GM12878 (cell line): ENCODE measurements at regions not wholly inside any gene's neighbourhood (a gene's known extent, or its start where the extent isn't known, plus 50 kb on each side); places are given as distances from the start of the nearest gene placed in this dataset.

Experiments used
- ATAC-seq: fragments of 200-7000 bp; cut with Tn5 transposase; 3 replicates; pipeline ENCODE4 v1.9.1; 2020; ENCODE audit warnings: mild to moderate bottlenecking, moderate library complexity
- BruUV-seq: library from RNA; stranded (reverse); fragments of 400-500 nt; replicated peaks from 2 replicates; lab custom pipeline; 2021; lab: Mats Ljungman, UMichigan
- CTCF ChIA-PET: fragments of 300-600 bp; sonication (Branson Sonifier 250); formaldehyde crosslinking; extraction: SDS; loops from one replicate; lab custom pipeline; 2021; ENCODE audit warnings: inconsistent platforms; lab: Yijun Ruan, JAX
- POLR2A ChIA-PET: fragments of 350-600 bp; formaldehyde crosslinking; extraction: SDS; loops from one replicate; lab custom pipeline; 2021; ENCODE audit warnings: inconsistent platforms; lab: Charles Lee
- RAD21 ChIA-PET: fragments of 300-600 bp; sonication (Branson Sonifier 250); formaldehyde crosslinking; loops from one replicate; lab custom pipeline; 2023; ENCODE audit warnings: antibody characterized with exemption; ENCODE audit not compliant: unreplicated experiment; lab: Charles Lee
- SMC1A ChIA-PET: fragments of 300-600 bp; sonication (Branson Sonifier 250); formaldehyde crosslinking; loops from one replicate; lab custom pipeline; 2023; ENCODE audit not compliant: unreplicated experiment, uncharacterized antibody; lab: Charles Lee
- DNase-seq: peaks from one replicate; pipeline ENCODE4 v3.0.0-alpha.2; 2011; ENCODE audit warnings: low read depth, low spot score
- FAIRE-seq: peaks from 3 replicates; lab custom pipeline; 2011; peaks lifted over from hg19 to GRCh38; lab: Jason Lieb, UNC
- H2AFZ ChIP-seq: 2 replicates; pipeline ENCODE4 v1.6.0; 2011; ENCODE audit warnings: low read depth, low read length, control low read depth; ENCODE audit not compliant: control insufficient read depth
- H3K27ac ChIP-seq: 2 replicates; pipeline ENCODE4 v1.5.1; 2011; ENCODE audit warnings: control low read depth; ENCODE audit not compliant: control insufficient read depth, insufficient read depth
- H3K27me3 ChIP-seq, 2 experiments: replicated peaks in 1 of 2; 2 replicates each; pipeline versions ENCODE4 v1.6.0 to v1.6.1; 2011; ENCODE audit warnings: low read length in 1 of 2; ENCODE audit not compliant: control insufficient read depth in 2 of 2, insufficient read depth in 2 of 2
- H3K36me3 ChIP-seq, 2 experiments: 2 replicates each; pipeline ENCODE4 v1.5.1; 2011; ENCODE audit warnings: low read length in 1 of 2; ENCODE audit not compliant: control insufficient read depth in 2 of 2, insufficient read depth in 2 of 2
- H3K4me1 ChIP-seq: 2 replicates; pipeline ENCODE4 v1.6.1; 2011; ENCODE audit warnings: mild to moderate bottlenecking, low read length, moderate library complexity, mixed read lengths; ENCODE audit not compliant: control insufficient read depth, insufficient read depth
- H3K4me2 ChIP-seq: 2 replicates; pipeline ENCODE4 v1.6.0; 2011; ENCODE audit warnings: control low read depth; ENCODE audit not compliant: control insufficient read depth, insufficient read depth
- H3K4me3 ChIP-seq: fragments of 200-600 bp; sonication (generic); 2 replicates; pipeline ENCODE4 v1.5.1; 2016
- H3K79me2 ChIP-seq: 2 replicates; pipeline ENCODE4 v1.6.0; 2011; ENCODE audit warnings: low read length; ENCODE audit not compliant: control insufficient read depth, insufficient read depth
- H3K9ac ChIP-seq: 2 replicates; pipeline ENCODE4 v1.8.0; 2011; ENCODE audit warnings: low read length, control low read depth, mixed read lengths; ENCODE audit not compliant: control insufficient read depth, insufficient read depth
- H3K9me3 ChIP-seq: replicated peaks from 3 replicates; pipeline ENCODE4 v1.5.1; 2011; ENCODE audit warnings: mild to moderate bottlenecking, low read length; ENCODE audit not compliant: control insufficient read depth, insufficient read depth
- H4K20me1 ChIP-seq: 2 replicates; pipeline ENCODE4 v1.6.0; 2011; ENCODE audit not compliant: control insufficient read depth, insufficient read depth
- BACH1 ChIP-seq: fragments of 450-650 bp; IDR thresholded peaks from 2 replicates; pipeline ENCODE4 v1.6.1; 2017; ENCODE audit warnings: mild to moderate bottlenecking, borderline replicate concordance
- BCL3 ChIP-seq: IDR thresholded peaks from 2 replicates; pipeline ENCODE4 v1.6.1; 2011; ENCODE audit warnings: borderline replicate concordance, low read depth, mild to moderate bottlenecking, moderate library complexity, low read length; ENCODE audit not compliant: insufficient read depth, poor library complexity, severe bottlenecking
- BMI1 ChIP-seq: fragments of 450-650 bp; IDR thresholded peaks from 2 replicates; pipeline ENCODE4 v1.6.1; 2016; ENCODE audit warnings: mild to moderate bottlenecking, moderate library complexity, borderline replicate concordance
- CTCF ChIP-seq, 3 experiments: IDR thresholded peaks in 2 of 3; conservative IDR thresholded peaks in 1 of 3; 2 replicates each; pipeline ENCODE4 v1.5.1; 2011; ENCODE audit warnings: low read depth in 3 of 3, low read length in 3 of 3, mild to moderate bottlenecking in 3 of 3, control low read depth in 2 of 3, moderate library complexity in 2 of 3, inconsistent platforms in 1 of 3, mixed read lengths in 1 of 3; ENCODE audit not compliant: control insufficient read depth in 2 of 3, insufficient read depth in 1 of 3; ENCODE audit errors: extremely low read depth in 1 of 3
- GATAD2B ChIP-seq: fragments of 450-650 bp; conservative IDR thresholded peaks from 2 replicates; pipeline ENCODE4 v1.6.1; 2017; ENCODE audit warnings: low read depth, mild to moderate bottlenecking, moderate library complexity
- HSF1 ChIP-seq: fragments of 150-350 bp; IDR thresholded peaks from 2 replicates; pipeline ENCODE4 v1.6.1; 2014; ENCODE audit warnings: mild to moderate bottlenecking, low read depth, low read length
- MTA2 ChIP-seq: fragments of 450-650 bp; IDR thresholded peaks from 2 replicates; pipeline ENCODE4 v1.6.1; 2016; ENCODE audit warnings: low read depth, mild to moderate bottlenecking, moderate library complexity
- MYB ChIP-seq: fragments of 150-350 bp; IDR thresholded peaks from 2 replicates; pipeline ENCODE4 v1.6.1; 2014; ENCODE audit warnings: mild to moderate bottlenecking, low read depth, low read length, borderline replicate concordance
- PML ChIP-seq: IDR thresholded peaks from 2 replicates; pipeline ENCODE4 v1.6.1; 2012; ENCODE audit warnings: low read length, inconsistent platforms
- RAD21 ChIP-seq: IDR thresholded peaks from 2 replicates; pipeline ENCODE4 v1.6.1; 2011; ENCODE audit warnings: mild to moderate bottlenecking, low read depth, low read length, moderate library complexity; ENCODE audit not compliant: insufficient read depth
- SIN3A ChIP-seq: IDR thresholded peaks from 2 replicates; pipeline ENCODE4 v1.6.1; 2012; ENCODE audit warnings: low read depth, low read length, improper control_type of control experiment
- WGBS: methylation state at CpG from one replicate; pipeline ENCODE4 v1.1.6; 2016; ENCODE audit warnings: low lambda C conversion rate; ENCODE audit not compliant: insufficient replicate concordance, insufficient coverage; ENCODE audit errors: missing lambda C conversion rate; 5-methylcytosine and 5-hydroxymethylcytosine counted together
- in situ Hi-C: fragments of 300-500 bp; cut with MboI; formaldehyde crosslinking; loops from 9 replicates; pipeline ENCODE4 v1.14.3; 2018; ENCODE audit warnings: mixed read lengths
- intact Hi-C: fragments of 100-400 bp; cut with micrococcal nuclease; formaldehyde crosslinking; loops from one replicate; pipeline ENCODE4 v1.14.2; 2022; ENCODE audit not compliant: unreplicated experiment
- TF ChIP-seq, protein P1 (sequence below): fragments of 450-650 bp; formaldehyde crosslinking; IDR thresholded peaks from 2 replicates; pipeline ENCODE4 v1.4.0; 2022; ENCODE audit warnings: mild to moderate bottlenecking, moderate library complexity

GRCh38 chr4:36722986-36723385 lies 441.6 kb downstream of the DTHD1 start (continued):
- TF ChIP-seq CTCF (IDR thresholded peaks at IDR 0.05 in 2 of 3, conservative IDR thresholded peaks at IDR 0.05 in 1 of 3; ENCODE audit: control insufficient read depth in 2 of 3, extremely low read depth in 1 of 3, insufficient read depth in 1 of 3, low read depth in 3 of 3, low read length in 3 of 3), result peak in 1 of 3 experiments; percentile 12; a peak in 1 of 6 replicates
- TF ChIP-seq, protein P1, sequence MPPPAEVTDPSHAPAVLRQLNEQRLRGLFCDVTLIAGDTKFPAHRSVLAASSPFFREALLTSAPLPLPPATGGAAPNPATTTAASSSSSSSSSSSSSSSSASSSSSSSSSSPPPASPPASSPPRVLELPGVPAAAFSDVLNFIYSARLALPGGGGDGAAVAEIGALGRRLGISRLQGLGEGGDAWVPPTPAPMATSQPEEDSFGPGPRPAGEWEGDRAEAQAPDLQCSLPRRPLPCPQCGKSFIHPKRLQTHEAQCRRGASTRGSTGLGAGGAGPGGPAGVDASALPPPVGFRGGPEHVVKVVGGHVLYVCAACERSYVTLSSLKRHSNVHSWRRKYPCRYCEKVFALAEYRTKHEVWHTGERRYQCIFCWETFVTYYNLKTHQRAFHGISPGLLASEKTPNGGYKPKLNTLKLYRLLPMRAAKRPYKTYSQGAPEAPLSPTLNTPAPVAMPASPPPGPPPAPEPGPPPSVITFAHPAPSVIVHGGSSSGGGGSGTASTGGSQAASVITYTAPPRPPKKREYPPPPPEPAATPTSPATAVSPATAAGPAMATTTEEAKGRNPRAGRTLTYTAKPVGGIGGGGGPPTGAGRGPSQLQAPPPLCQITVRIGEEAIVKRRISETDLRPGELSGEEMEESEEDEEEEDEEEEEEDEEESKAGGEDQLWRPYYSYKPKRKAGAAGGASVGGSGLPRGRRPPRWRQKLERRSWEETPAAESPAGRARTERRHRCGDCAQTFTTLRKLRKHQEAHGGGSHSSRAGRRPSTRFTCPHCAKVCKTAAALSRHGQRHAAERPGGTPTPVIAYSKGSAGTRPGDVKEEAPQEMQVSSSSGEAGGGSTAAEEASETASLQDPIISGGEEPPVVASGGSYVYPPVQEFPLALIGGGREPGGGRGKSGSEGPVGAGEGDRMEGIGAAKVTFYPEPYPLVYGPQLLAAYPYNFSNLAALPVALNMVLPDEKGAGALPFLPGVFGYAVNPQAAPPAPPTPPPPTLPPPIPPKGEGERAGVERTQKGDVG, result no peak
- TF ChIP-seq GATAD2B, result no peak
- TF ChIP-seq SIN3A, result no peak

DNA sequence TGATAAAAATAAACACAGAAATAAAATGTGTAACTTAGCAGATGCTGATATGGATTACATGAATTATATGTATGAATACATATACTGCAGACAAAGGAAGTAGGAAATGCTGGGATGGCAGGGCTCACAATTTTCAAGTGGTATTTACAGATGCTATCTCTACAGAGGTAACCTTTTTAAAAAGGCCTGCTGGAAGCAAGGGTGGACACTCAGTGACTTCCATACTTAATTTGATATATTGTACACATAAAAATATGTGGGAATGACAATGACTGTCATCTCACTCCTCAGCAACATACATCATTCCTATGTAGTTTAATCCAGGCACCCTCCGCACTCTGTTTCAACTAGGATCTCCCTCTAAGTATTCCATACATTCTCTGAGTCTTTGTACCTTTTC lies 452.9 kb downstream of the DTHD1 start:
- POLR2A ChIA-PET, result no interaction called here
- H3K36me3 ChIP-seq, result no peaks in the 10 kb centered on the region
- H4K20me1 ChIP-seq, result no peaks in the 10 kb centered on the region
- H2AFZ ChIP-seq, result no peak overlapping the region
- H3K27me3 ChIP-seq, result no peaks in the 10 kb centered on the region
- BruUV-seq, result no TSS peak
- WGBS, result 100% methylated on average over 1 of the region's 1 CpG
- H3K27ac ChIP-seq, result no peak overlapping the region
- SMC1A ChIA-PET, result no interaction called here
- H3K4me3 ChIP-seq, result no peak overlapping the region
- no peak overlapping the region for H3K9ac ChIP-seq
- DNase-seq (no peak), ATAC-seq (no peak), FAIRE-seq (no peak)
- H3K4me2 ChIP-seq, result no peak overlapping the region
- in situ Hi-C loops (no loop called here), intact Hi-C loops (no loop called here)
- no peaks in the 10 kb centered on the region for H3K9me3 ChIP-seq
- H3K79me2 ChIP-seq, result no peaks in the 10 kb centered on the region
- CTCF ChIA-PET, result no interaction called here
- no peaks in the 10 kb centered on the region for H3K4me1 ChIP-seq
- RAD21 ChIA-PET, result no interaction called here
- TF ChIP-seq PML, result no peak
- no peak for TF ChIP-seq MYB
- no peak for TF ChIP-seq RAD21
- TF ChIP-seq HSF1, result no peak
- no peak for TF ChIP-seq BMI1
- no peak for TF ChIP-seq CTCF (IDR thresholded peaks at IDR 0.05 in 2 of 3, conservative IDR thresholded peaks at IDR 0.05 in 1 of 3; ENCODE audit: control insufficient read depth in 2 of 3, extremely low read depth in 1 of 3, insufficient read depth in 1 of 3, low read depth in 3 of 3, low read length in 3 of 3)
- no peak for TF ChIP-seq MTA2
- no peak for TF ChIP-seq BCL3
- TF ChIP-seq BACH1, result no peak
